NCI-H748 (cell line): ENCODE measurements at regions not wholly inside any gene's neighbourhood (a gene's known extent, or its start where the extent isn't known, plus 50 kb on each side); places are given as distances from the start of the nearest gene placed in this dataset.
A peak's percentile ranks its signal among the peaks of the same experiment; 100 is the strongest.
"Not testable (repeated sequence)": the region's sequence is repeated elsewhere in the genome, so short reads cannot be mapped to it uniquely, and the experiment has no call there.

Experiments
- DNase-seq: peaks from one replicate; lab custom pipeline; 2025; ENCODE audit not compliant: unreplicated experiment; lab: John Stamatoyannopoulos, UW

GRCh38 chr13:37475966-37476365 is 122.6 kb downstream of the POSTN start:
- no peak for DNase-seq

DNA sequence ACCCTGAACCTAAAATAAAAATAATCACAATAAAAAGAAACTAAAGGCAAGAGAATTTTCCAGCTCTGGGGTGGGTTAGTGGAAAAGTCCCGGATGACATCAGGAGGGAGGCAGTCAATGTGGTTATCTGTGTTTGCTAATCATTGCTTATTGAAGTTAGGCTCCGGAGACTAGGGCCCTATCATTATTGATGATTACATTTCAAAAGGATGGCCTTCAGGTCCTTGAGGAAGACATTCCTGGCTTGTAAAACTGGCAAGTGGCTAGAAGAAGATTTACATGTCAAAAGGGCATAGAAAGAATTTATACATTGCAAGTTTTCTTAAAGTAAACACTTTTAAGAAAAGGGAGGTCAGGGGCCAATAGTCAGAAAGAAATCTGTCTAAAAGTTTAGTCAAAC is 123.4 kb downstream of the POSTN start:
- DNase-seq = no peak

DNA sequence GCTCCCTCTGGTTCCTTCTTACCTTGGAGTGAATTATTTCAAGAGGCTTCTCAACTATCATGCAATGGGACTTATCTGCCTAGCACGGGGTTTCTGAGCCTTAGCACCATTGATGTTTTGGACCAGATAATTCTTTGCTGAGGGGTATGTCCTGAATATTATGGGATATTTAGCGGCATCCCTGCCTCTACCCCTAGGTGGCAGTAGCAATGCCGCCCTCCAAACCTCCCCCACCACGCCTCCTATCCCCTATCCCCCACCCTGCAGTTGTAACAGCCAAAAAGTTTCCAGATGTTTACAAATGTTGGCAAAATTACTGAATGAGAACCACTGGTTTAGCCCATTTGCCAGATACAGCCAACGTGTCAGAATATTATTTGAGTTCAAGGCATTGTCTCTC is 125.5 kb downstream of the POSTN start:
- no peak for DNase-seq

DNA sequence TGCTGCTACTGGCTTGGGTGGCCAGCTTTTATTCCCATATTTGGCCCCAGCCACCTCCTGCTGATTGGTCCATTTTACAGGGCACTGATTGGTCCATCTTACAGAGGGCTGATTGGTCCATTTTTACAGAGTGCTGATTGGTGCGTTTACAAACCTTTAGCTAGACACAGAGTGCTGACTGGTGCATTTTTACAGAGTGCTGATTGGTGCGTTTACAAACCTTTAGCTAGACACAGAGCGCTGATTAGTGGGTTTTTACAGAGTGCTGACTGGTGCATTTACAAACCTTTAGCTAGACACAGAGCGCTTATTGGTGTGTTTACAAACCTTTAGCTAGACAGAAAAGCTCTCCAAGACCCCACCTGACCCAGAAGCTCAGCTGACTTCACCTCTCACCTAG is 126.3 kb downstream of the POSTN start:
- not testable (repeated sequence) for DNase-seq

GRCh38 chr13:37460166-37460565 is 138.4 kb downstream of the POSTN start:
- no peak for DNase-seq

- no peak for DNase-seq
Observed at GRCh38 chr13:37457612-37458011, 141.0 kb downstream of the POSTN start.

DNA sequence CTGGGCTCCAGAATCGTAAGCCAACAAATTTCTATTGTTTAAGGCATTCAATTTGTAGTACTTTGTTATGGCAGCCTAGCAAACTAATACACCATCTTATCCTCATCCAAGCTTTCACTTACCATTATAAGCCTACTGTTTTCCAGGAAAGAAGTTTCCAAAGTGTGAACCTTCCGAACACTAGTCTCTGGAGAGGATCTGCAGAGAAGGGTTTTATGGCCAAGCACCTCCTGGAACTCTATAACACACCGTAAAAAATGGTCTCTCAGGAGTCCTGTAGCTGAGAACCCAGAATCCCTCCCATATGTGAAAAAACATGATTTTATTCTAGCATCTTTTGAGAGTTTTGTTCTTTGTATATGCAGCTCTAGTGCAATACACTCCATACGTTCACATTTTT is 142.1 kb downstream of the POSTN start:
- no peak for DNase-seq

DNA sequence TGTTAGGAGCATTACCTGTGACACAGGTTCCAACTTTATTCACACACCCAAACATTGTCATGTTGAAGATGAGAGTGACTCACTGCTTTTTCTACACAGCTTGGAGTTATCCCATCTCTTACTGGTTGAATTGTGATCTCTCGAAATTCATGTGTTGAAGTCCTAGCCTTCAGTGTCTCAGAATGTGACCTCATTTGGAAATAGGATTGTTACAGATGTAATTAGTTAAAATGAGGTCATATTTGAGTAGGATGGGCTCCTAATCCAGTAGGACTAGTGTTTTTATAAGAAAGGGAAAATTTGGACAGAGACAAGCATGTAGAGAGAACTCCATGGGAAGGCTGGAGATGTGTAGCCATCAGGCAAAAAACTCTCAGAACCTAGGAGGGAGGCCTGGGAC is 142.5 kb downstream of the POSTN start:
- DNase-seq = no peak

- no peak for DNase-seq
Observed at GRCh38 chr13:37453246-37453645, 145.3 kb downstream of the POSTN start.

DNA sequence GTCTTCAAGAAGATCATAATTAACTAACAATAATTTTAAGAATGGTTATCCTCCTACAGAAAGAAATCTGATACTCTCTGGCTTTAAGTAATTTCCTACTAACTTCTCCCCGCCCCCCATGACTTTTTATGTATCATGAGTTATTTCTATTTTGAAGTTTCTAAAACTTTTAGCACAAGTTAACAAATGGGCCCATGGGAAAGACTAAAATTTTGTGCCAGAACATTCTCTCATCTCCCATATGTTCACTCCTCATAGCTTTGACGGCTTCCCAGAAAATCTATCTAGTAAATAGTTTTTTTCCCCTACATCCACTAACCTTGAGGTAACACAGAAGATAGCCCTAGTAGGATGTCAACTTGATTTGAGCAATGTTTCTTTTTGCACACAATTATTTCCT is 148.3 kb downstream of the POSTN start:
- DNase-seq = no peak

DNA sequence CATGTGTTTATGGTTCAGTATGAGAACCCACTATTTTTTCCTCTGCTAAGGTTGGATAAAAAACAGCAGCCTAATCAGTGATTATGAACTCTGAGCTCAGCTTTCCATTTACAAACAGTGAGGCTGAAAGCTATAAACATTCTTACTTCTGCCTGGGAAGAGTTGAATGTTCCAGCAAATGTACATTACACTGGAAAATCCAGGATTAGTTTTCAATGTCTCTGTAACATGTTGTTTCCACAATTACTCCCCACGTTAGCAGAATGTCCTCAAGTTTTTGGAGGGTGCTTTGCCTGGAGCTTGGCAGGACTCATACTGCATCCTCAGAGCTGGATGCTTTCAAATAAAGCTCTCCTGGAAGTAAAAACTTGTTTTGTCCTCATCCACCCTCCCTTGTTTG is 150.4 kb downstream of the POSTN start:
- no peak for DNase-seq

DNA sequence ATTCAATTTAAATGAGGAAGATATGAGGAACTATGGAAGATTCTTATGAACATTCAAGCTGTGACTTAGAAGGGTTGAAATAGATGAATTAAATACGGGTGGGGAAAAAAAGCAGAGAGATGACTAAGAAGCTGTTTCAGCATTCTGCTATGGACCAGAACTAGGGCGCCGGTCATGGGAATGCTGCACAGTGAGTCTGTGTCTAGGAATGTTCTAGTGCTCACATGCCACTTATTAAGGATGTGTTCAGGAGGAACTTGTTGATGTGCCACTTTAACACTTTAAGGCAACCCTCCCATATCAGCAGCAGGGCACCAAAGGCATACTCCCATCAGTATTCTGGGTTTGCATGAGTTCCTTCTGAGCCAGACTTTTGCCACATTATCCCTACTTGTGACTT is 152.1 kb downstream of the POSTN start:
- no peak for DNase-seq

- DNase-seq = no peak
Observed at GRCh38 chr13:37443538-37443937, 155.0 kb downstream of the POSTN start.

DNA sequence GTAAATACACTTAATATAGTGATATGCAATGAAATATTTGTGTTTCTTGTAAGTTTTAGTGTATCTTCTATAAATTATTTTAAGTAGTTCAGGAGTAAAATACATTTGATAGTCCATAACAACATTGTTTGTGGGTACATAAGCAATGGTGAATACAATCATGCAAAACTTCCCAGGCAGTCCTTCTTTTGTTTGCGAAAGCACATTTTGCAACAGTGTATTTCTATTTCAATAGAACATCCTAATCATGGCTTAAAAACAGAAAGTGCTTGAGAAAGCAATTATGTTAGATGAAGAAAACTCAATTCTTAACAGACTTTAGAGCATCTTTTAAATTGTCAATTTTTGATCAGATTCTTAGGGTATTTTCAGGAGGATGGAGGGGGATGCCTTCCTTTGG is 155.6 kb downstream of the POSTN start:
- DNase-seq = no peak

GRCh38 chr13:37435881-37436280 is 162.7 kb downstream of the POSTN start:
- no peak for DNase-seq

DNA sequence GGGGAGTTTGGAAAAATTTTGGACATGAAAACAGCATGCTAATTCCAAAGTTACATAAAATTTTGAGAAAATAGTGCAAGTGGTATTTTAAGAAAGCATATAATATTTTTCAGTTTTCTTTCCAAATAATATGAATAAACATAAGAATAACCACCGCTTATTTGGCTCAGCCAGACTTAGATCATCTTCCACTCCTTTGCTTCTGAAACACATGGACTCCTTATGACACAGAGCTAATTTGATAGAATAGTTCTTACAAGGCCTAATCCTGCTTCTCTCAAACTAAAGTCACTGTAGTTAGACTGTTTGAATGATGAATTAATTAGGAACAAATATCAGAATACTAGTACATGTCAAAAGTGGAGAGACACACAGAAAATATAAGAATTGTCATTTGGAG is 165.5 kb downstream of the POSTN start:
- no peak for DNase-seq

GRCh38 chr13:37429976-37430375 is 168.6 kb downstream of the POSTN start:
- DNase-seq = no peak

DNA sequence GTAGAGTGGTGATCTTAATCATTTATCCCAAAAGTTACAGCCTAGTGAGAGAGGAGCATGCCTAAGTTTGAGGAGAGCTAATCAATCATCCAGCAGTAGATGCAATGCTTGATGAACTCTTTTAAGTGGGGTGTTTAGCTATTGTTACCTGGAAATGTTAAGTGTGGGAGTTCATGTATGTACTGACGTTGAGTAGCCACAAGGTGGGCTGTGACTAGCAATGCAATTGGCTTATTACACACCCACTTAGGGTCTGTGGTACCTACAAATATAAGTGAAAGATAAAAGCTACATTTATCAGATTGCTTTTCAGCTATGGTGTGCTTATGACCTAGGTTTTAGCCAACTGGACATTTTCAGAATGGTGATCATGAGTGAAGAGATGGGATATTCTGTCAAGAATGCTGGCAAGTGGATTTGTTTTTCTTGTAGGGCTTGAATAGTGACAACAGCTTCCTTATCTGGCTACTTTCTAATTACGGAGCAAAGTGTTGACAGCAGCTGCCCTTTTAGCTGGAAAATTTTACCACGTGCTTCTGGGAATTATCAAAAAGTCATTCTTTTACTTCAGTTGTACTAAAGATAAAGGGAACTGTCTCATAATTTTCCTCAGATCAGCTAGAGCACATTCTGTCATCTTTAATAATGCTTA is 170.6 kb downstream of the POSTN start:
- peak; percentile 24 for DNase-seq

- no peak for DNase-seq
Observed at GRCh38 chr13:37418490-37418889, 180.1 kb downstream of the POSTN start.

- DNase-seq = peak; percentile 9
Observed at GRCh38 chr13:37417060-37417441, 181.5 kb downstream of the POSTN start.

- DNase-seq = peak; percentile 16
Observed at GRCh38 chr13:37416291-37417059, 182.1 kb downstream of the POSTN start.

GRCh38 chr13:37413161-37413560 is 185.4 kb downstream of the POSTN start:
- DNase-seq = no peak
